GM19023 (cell line): ENCODE measurements at regions not wholly inside any gene's neighbourhood (a gene's known extent, or its start where the extent isn't known, plus 50 kb on each side); places are given as distances from the start of the nearest gene placed in this dataset.

Experiments
- ATAC-seq: cut with Tn5 transposase; IDR thresholded peaks from one replicate; pipeline ENCODE4 v1.9.1; 2021; ENCODE audit warnings: mild to moderate bottlenecking, moderate library complexity; ENCODE audit not compliant: unreplicated experiment

DNA sequence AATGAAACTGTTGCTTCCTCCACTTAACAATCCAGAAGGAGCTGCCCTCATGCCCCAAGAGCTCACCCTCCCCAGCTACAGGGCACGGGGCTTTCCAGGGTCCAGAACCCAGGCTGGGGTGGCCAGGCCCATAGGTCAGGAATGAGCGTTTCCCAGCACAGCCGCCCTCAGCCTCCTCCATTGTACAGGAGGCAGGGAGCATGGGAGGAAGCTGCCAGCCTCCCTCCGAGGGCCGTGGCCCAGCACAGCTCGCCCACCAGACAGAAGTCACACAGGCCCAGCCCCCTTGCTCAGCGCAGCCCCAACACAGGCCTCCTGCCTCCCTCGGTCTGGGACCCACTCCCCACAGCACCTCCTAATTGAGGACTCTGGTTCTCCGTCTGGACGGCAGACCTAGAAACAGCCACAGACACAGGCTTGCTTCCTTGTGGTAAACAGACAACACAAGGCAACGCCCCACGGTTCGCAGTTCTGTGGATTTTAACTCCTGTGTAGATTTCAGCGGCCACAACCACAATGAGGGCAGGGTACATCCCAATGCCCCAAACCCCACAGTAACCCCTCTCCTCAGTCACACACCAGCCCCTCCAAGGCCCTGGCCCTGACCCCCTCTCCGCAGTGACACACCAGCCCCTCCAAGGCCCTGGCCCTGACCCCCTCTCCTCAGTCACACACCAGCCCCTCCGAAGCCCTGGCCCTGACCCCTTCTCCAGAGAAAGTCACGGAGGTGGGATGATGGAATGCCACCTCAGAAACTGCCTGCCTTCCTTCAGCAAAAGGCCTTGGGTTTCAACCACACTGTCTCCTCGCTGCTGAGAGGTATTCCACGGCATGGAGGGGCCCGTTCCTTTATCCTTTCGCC is 173.5 kb downstream of the DLL1 start:
- ATAC-seq = no peak

DNA sequence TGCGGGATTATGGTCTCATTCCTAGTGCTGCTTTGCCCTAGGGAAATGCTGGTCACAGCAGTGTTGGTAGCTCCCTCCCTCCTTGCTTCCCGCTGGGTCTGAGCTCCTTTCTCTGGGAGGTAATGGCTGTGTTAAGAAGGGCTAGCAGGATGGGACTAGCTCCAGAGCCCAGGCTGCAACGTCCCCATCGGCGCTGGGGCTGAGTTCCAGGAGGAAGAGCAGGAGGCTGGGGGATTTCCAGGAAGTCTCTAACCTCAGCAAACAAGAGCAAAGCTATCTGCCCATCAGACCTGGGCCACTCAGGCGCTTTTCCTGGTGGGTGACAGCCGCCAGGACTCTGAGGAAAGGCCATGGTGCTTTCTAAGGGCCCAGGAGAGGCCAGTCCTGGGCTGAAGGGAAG is 174.2 kb downstream of the DLL1 start:
- no peak for ATAC-seq

DNA sequence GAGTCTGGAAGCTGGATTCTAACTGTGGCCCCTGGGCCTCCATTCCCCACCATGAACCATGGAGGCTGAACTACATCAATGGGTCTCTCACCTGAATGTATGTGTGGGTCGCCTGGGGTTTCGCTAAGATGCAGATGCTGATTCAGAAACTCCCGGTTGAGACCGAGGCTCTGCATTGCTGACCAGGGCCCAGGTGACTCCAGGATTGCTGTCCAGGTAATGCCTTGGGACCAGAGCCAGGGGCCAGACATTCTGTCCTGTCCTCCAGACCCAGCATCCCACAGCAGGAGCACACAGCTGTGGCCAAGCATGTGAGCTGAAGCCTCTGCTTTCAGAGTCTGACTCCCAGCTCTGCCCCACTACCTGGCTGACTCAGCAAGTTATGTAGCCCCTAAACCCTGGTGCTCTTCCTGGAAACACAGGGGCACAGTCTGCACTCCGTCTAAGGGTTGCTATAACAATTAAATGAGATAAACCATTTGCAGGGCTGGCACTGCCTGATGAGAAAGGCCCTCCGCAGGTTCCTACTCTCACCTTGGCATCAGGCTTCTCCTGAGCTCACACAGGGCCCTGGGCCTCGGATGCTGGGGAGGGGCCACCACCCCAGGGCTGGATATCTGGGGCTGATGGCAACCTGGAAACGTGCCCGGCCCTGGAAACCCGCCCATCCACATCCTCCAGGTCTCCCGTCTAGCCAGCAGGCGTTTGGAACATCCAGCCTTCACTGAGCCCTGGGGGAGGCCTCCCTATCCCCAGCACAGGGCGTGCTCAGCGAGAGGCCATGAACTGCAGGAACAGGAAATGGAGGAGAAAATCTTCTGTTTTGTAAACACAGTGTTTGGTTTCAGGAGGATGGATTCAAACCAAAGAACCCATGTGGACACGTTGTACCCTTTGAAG is 175.7 kb downstream of the DLL1 start:
- ATAC-seq = no peak

DNA sequence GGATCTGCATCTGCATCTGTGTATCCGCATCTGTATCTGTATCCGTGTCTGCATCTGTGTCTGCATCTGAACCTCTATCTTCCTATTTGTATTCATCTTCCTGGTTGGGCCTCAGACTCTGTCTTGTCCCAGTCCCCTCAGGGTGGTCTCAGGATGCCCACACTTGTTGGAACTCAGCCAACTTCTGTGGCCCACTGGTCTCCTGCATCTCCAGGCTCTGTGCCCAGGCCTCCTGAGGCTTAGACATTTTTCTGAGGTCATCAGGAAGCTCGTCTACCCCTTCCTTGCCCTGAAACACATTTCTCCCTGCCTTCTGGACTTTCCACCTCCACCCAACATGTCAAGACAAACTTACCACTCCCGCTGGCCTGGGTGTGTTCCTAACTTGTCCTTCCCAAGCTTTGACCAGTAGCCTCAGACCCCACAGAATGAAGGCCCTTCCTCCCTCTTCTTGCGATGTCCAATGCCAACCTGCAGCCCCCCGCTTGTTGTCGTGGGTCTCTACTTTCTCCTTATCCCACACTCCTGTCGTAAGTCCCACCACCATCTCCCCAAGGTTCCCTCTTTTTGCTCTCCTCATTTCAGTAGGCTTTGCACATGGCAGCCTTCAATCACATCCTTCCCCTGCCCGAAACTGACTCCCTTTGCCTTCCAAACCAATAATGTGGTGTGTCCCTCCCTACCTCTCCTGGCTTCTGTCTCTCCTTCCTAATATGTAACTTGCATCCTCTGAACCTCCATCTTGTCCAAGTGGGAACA is 176.5 kb downstream of the DLL1 start:
- ATAC-seq = no peak

DNA sequence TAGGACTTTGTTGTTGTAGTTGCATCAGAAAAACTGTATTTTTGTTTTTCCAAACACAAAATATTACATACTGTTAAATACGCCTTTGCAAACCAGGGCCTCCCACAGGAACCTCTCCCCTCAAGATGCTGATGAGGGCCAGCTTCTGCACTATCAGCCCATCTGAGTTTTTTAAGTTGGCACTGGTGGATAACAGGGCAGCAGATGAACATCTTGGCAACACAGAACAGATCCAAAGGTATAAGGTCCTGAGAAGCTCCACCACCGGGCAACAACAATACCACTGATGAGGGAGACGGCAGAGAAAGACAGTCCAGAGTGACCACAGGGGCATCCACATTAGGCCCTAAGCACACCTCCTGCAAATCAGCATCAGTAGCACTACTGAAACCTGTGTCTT is 177.7 kb downstream of the DLL1 start:
- no peak for ATAC-seq

DNA sequence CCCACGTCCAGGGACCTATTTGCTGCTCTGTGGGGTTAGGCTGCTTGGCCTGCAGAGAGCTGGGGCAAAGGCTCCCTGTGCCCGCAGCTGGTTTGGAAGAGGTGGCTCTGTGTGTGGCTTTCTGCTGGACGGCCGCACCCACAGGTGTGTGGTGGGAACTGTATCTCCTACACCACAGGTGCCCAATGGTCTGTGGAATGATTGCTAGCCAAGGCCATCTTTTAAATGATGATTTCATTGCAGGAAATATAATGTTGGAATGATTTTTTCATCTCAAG is 178.4 kb downstream of the DLL1 start:
- no peak for ATAC-seq

DNA sequence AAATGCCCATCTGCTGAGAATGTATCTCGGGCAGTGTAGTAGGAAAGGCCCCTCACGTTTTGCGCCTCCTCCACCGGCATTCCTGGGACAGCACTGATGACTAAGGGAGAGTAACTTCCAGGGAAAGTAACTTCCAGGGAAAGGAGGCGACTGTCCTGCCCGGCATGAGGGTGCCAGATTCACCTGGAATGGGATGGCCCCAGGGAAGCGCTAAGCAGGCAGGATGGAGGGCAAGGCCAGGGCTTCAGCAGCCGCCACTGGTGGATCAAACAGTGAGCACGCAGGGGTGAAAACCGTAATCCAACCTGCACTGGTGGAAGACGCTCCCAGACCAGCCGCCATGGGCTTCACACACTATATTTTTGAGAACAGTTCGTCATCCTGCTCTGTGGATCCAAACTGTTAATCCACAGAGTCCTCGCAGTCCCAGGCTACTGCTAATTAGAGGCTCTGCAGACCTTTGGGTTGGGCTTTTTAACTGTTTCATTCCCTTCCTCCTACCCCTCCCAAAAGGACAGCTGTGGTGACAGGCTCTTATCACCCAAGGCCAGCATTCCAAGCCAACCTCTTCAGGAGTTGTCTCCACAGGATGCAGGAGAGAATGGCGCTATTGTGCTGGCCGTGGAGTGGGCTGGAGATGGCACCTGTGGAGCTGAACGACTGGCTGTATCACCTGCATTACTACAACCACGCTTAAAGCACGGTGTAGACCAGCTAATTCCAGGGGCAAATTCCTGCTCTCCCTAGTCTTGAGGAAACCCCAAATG is 178.9 kb downstream of the DLL1 start:
- no peak for ATAC-seq

DNA sequence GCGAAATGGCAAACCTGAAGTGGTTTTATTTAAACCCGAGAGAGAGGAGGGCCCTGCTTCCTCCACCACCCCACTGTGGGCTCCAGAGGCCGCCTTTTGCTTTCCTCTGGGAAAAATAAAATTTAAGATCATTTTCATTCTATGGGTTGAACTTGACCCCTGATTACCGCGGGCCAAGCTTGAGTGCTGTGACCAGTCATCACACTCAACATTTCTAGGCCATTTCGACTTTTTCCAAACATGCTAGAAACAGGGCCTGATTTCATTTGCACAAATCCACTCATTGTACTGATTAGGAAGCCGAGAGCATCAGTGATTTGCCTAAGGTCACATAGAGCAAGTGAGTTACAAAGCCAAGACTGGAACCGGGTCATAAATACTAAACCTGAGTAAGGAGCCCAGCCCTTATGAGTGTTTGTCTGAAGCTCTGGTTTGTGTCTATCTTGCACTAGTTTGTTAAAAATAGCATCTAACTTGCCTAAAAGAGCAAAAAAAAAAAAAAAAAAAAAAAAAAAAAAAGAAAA is 179.7 kb downstream of the DLL1 start:
- ATAC-seq = no peak

DNA sequence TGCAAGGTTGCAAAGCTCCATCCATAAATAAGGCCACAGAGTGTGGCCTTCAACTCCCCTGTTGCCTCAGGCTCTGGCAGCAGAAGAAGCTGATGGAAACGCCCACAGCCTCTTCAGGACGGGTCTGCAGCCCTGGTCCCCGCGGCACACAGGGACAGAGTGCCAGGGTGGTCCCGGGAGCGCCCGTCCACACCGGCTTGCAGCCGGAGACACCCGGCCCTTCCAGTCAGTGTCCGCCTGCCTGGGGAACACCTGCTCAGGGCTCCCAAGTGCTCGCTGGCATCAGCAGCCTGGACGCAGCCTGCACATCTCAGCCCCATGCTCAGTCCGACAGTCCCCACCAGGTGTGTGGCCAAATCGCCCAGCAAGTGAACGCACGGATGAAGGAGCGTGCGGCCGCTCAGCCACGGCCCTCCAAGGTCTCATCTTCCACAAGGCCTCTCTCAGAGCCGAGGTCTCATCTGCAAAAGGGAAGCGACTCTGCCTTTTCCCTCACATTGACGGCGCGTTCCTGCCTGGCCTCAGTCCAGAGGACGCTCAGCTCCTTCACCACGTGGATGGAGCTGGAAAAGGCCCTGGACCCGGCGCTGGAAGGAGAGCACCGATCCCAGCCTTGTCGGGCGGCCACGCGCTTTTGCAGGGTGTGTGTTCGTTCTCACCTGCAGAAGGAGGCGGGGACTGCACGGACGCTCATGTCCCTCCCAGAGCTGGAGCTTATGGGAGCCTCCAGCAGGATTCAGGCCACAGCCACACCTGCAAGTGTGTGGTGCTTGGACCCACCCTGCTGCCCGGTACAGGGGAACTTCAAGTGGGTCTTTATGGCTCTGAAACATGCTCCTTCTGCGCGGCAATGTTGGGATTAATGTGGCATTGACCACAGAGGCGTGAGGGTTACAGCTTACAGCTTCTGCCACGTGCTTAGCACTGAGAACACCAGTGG is 180.4 kb downstream of the DLL1 start:
- no peak for ATAC-seq

DNA sequence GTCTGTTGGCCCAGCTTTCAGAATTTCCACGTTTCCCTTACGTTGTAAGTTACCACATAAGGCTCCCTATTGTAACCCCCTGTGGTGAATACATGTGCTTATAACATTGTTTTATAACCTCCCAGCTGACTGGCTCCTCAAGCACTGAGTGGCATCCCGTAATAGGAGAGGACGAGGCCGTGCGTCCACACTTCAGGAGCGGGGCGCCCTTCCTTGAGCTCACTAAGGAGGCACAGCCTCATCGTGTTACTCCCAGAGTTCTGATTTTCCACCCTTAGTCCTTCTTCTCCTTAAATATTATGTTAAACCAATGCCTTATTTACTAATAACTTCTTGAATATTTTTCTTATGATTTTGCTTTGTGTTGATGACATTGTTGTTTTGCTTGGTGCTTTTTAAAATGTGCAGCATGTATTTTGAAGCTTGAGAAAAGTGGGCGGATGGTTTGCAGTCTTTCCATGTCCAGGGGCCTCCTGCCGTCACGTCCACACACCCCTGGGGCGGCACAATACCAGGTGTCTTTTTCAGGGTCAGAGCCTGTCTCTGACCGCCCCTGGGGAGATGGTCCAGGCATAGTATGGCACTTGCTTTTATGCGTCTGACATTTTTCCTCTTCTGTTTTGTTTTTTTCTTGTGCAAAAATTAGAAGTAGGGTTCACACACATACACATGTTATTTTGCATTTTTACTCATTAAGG is 181.8 kb downstream of the DLL1 start:
- ATAC-seq = no peak

DNA sequence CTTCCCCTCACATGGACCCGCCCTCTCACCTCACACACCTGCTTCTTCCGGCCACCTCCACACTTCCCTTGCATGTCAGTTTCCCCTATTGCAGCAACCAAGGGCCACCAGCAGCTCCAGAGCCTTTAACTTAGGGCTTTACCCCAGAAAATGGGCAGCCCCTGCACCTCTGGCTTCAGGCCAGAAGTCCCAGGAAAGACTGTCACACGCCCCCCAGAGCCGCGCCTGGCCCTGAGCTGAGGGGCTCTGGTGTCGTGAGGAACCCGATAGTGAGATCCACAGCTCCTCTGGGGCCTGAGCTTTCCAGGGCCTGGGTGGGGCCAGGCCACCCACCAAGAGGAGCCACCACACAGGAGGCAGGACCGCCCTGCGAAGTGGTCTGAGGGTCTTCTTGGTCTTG is 182.4 kb downstream of the DLL1 start:
- no peak for ATAC-seq

DNA sequence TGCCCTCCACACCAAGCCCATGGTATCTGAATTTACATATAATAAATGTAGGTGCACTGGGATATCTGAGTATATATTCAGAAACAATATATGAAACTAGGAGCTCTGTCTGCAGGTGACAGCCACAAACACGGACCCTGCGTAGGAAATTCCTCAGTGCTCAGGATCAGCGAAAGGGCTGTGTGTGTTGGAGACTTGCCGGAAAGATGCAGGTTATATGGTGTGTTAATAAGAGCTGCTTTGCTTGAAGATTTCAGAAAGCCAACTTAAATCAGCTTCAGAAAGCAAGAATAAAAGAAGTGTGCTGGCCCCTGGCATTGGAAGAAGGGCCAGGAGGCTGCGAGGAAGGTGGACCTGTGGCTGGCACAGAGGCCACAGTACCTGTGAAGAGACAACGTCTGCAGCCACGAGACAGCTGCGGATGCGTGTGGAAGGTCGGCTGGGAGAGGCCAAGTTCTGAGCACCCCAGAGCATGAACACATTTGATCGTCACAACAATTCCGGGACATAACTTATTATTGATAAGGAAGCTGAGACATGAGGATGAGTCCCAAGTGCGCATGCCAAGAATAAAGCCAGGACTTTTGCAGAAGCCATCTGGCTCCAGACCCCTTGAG is 183.2 kb downstream of the DLL1 start:
- no peak for ATAC-seq

DNA sequence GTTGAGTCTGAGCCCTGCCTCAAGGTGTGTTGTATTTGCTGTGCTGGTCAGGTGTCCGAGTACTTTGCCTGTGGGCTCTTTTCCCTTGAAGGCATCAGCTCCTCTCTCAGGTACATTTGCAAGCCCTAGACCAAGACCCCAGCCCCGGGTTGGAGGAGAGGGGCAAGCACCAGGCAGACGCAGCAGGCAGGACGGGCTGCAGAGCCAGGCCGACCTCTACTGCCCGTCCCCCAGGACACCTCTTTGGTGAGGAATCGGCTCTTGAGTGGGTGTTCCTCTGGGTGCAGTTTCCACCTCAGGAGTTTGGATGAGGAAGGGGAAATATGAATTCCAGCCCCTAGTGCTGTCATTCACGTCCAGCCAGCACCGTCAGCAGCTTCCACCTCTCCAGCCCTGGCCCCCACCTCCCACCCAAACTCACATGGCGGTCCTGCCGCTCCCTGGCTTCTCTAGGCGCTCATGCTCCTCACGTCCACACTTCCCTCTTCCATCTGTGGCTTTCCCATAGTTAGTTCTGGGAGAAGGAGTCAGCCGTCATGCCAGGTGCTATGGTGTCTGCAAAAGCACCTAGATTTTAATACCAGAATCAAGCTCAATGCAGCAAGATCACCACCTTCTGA is 183.9 kb downstream of the DLL1 start:
- no peak for ATAC-seq

DNA sequence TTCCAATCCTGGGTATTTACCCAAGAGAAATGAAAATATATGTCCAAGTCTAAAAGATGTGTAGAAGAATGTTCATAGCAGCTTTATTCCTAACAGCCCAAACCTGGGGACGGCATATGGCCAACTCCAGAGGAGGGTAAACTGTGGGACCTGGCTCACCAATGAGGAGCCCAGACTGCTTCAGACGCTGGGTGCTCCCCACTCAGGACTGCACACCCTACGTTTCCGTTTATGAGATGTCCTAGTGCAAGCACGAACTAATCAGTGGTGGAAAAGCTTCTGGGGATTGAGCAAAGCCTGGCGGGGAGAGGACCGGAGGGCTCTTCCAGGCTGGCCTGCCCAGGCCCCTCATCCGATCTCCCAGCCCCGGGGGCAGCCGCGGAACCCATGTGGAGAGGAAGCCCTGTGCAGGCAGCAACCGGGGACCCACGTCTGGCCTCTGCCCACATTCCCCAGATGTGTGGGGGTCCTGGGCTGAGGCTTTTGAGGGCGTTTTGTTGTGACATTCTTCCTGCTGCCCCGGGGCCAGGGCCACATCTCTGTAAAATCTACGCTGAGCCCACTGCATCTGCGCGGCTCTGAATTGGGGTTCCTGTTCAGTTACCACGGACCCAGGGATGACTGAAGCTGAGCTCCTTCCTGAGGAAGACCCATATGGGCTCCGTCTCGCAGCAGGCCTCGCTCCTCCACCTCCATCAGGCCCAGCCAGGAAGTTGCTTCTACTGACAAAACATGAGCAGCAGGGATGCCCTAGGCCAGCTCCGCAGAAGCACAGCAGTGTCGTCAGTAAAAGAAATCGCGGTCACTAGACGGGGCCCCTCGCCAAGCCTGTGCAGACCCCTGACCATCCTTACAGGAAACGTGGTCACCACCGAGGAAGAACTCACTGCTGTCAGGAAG is 188.0 kb downstream of the DLL1 start:
- ATAC-seq = no peak

DNA sequence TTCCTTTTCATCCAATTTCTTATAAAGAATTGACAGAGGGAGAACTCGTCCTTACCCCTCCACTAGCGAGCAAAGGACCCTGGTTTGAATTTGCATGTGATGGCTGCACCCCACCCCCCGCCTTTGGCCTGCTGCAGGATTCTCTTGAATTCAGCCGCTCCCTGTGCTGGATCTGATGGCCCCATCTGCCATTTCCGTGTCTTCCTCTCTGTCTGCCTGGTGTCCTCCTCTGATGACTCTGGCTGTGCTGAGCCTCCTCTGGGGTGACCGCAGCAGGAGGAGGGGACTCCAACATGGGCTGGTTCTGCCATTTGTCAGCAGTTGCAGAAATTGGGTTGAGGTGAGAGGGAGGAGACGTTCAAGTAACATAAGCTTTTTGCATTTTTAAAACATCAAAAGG is 188.8 kb downstream of the DLL1 start:
- ATAC-seq = no peak

DNA sequence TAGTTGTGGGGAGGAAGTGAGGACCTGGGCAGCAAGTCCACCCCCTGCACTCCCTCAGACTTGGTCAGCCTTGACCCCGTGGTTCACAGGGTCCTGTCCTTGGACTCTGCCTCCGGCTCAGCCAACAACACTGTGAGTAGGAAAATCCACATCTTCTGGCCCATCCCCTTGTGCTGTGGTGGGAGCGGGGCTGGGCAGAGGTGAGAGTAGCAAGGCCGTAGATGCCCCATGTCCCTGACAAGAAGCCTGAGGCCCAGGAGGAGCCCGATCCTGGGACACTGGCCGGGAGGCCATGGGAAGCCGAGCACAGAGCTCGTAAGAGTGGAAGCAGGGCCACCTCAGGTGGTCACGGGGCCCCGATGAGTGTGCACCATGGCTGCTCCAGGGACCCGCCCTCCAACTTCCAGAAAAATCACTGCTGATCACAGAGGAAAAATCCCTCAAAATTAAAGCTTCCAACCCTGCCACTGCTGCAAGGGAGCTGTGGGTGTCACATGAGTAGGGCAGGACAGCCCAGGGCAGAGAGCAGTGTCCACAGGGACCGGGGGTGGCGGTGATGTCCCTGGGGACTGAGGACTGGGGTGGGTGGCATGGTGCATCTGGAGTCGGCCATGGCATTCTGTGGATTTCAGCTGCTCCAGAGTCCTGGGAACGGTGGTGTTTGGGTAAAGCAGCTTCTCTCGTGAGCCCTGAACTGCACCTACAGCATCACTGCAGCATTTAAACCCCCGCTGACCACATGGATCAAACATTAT is 189.4 kb downstream of the DLL1 start:
- no peak for ATAC-seq
